ENCODE measurements at regions not wholly inside any gene's neighbourhood (a gene's known extent, or its start where the extent isn't known, plus 50 kb on each side); places are given as distances from the start of the nearest gene placed in this dataset.
"Not testable (repeated sequence)": the region's sequence is repeated elsewhere in the genome, so short reads cannot be mapped to it uniquely, and the experiment has no call there.

DNA sequence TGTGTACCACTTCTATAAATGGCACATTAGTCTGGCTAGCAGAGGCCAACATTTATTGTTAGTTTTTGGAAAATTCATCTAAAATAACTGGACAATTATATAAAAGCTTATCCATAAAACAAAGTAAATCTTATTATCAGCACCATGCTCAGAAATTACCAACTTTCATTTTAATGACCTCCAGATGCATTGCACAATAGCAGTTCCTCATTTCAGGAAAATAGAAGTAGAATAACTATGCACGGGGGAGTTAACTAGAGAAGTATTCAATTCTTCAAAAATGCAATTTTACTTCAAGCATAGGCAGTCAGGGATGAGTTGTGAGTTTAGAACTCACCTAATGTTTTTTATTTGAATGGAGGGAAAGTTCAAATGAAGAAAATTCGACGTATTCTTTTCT is 1023.5 kb downstream of the PCDH17 start:
- no peak for DNase-seq

GRCh38 chr13:58660826-58661225 is 1029.3 kb downstream of the PCDH17 start:
- no peak for DNase-seq

DNA sequence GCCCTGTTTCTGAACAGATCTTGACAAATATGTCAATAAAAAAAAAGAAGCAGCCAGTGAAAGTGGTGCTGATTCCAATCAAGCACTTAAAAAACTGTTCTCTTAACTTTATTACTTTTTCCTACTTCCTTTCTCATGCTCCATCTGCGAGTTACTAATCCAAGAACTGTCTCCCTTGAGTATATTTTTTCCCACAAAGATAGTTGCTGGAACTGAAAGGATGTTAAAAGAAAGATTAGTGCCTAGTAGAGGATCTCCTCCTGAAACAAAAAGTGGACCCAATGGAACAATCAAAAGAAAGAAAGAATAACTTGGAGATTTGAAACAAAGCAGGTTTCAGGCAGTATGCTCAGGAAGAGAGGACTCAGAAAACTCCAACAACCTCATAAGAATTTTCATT is 1034.8 kb downstream of the PCDH17 start:
- DNase-seq = no peak

- no peak for DNase-seq
Observed at GRCh38 chr13:58667096-58667495, 1035.6 kb downstream of the PCDH17 start.

DNA sequence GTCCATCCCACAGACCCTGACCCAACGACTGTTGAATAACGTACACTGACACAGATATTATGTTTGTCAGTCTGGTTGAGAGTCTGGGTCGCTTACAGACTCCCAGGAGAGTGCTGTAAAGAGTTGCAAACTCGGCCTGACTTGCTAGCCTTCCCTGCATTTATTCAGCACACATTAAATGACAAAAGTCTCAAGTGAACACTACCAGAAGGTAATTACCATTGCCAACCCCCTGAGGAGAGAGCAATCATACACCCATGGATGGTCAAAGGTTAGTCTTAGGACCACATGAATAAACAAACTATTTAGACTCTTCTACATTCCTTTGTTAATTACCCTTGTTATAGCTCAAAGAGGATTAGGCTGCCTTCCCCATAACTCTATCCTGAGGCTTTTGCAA is 1048.6 kb downstream of the PCDH17 start:
- no peak for DNase-seq

DNA sequence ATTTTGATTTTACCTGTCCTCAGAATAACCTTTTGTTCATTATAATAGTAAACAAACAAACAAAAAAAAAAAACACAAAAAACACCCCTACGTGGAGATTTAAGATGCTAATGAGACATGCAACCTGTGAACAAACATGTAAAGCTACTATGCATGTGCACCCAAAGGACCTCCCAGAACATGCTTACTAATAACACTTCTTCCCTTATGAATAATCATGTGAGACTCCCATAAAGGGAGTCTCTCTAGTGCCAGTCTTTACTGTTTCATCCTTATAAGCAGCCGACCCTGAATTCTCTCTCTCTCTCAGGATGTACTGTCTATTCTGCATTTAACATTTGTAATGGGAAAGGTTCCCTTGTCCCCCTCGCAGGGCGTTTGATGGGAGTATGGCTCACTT is 1051.1 kb downstream of the PCDH17 start:
- no peak for DNase-seq

GRCh38 chr13:58687148-58687547 is 1055.6 kb downstream of the PCDH17 start:
- DNase-seq = no peak

DNA sequence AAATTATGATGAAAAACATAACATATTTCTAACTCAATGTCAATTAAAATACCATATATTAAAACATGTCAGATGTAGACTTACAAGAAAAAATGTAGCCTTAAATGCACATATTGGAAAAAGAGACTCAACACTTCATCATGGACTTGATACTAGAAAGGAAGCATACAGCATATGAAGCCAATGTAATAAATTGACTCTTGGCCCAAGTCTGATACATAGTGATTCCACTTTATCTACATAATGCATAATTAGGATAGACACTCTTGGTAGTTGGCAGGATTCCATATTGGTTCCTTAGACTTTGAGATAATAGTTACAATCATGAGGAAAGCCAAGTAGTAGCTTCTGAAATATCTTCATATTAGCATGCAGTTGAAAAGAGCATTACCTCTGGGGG is 1067.0 kb downstream of the PCDH17 start:
- no peak for DNase-seq

DNA sequence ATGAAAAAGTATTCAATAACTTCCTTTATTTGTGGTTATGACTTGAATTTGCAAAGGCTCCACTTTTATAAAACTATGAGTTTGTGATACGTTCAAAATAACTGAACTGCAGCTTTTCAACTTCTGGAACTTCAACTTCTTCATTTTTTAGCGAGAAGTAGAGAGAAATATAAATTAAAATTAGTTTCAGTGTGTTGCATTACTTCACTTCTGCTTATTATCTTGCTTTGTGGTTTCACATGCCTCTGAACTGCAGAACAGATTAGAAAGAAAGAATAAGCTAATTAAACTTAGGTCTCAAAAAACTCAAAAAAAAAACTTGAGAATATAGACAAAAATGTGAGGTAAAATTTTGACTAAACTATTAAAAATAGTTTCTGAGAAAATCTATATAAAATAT is 1073.4 kb downstream of the PCDH17 start:
- no peak for DNase-seq

DNA sequence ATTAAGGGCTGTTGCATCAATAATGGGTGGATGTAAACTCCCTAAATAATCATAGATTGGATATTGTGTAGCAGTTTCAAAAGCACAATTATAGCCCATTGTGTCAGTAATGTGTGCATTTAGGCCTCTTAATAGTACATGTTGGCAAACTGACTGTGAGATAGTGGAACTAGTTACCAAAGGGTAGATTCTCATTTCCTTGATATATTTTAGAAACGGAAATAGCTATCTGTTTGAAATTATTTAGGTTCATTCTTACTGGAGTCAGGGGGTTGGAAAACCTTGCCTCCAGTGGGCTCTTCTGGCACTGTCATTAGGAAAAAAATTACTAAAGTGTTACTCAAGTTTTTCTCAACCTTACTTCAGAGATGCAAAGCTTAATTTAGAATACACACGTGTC is 1074.9 kb downstream of the PCDH17 start:
- DNase-seq = peak; percentile 1 to 41

- no peak for DNase-seq
Observed at GRCh38 chr13:58712191-58712590, 1080.6 kb downstream of the PCDH17 start.

DNA sequence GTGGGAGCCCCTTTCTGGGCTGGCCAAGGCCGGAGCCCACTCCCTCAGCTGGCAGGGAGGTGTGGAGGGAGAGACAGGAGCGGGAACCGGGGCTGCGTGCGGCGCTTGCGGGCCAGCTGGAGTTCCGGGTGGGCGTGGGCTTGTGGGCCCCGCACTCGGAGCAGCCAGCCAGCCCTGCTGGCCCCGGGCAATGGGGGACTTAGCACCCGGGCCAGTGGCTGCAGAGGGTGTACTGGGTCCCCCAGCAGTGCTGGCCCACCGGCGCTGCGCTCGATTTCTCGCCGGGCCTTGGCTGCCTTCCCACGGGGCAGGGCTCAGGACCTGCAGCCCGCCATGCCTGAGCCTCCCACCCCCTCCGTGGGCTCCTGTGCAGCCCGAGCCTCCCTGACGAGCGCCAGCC is 1082.5 kb downstream of the PCDH17 start:
- DNase-seq = not testable (repeated sequence)

GRCh38 chr13:58721273-58721672 is 1089.7 kb downstream of the PCDH17 start:
- no peak for DNase-seq

DNA sequence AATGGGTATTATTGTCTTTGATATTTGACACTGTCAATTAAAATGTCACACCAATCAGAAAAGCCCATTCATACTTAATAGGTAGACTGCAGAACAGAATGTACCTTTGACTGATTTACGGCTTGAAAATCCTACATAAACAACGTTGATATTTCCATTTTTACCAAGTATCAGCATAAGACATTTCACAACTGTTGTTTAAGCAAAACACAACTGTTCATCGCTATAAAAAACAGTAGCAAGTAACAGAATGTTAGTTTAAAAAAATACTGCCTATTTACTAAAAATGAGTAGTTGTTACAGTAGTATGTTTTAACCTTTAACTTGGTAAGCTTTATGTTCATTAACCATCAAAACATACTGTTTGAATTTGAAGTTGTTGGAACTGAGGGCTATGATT is 1096.6 kb downstream of the PCDH17 start:
- peak; percentile 4 to 44 for DNase-seq

GRCh38 chr13:58729361-58729760 is 1097.8 kb downstream of the PCDH17 start:
- DNase-seq = no peak

- no peak for DNase-seq
Observed at GRCh38 chr13:58744686-58745085, 1113.1 kb downstream of the PCDH17 start.

DNA sequence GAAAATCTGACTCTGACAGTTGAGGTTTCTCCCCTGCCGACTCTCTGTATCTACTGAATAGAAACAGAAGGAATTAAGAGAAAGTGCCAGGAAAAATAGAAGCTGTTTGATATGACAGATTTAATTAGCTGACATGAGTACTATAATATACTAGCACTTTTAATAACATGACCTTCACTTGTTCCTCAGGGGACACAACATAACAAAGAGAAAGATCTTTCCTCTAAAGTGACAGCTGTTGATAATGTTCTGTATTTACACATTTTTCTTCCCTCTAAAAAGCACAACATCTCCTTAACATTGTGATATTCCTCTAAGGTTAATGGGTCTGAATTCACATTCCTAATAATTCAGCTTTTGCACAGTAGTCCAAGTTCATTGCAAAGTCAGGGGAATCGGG is 1136.0 kb downstream of the PCDH17 start:
- DNase-seq = no peak

DNA sequence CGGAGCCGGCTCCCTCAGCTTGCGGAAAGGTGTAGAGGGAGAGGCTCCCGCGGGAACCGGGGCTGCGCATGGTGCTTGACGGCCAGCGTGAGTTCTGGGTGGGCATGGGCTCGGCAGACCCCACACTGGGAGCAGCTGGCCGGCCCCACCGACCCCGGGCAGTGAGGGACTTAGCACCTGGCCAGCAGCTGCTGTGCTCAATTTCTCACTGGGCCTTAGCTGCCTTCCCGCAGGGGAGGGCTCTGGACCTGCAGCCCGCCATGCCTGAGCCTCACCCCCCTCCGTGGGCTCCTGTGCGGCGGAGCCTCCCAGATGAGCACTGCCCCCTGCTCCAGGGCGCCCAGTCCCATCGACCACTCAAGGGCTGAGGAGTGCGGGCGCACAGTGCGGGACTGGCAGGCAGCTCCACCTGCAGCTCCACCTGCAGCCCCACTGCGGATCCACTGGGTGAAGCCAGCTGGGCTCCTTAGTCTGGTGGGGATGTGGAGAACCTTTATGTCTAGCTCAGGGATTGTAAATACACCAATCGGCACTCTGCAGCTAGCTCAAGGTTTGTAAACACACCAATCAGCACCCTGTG is 1141.8 kb downstream of the PCDH17 start:
- no peak for DNase-seq

DNA sequence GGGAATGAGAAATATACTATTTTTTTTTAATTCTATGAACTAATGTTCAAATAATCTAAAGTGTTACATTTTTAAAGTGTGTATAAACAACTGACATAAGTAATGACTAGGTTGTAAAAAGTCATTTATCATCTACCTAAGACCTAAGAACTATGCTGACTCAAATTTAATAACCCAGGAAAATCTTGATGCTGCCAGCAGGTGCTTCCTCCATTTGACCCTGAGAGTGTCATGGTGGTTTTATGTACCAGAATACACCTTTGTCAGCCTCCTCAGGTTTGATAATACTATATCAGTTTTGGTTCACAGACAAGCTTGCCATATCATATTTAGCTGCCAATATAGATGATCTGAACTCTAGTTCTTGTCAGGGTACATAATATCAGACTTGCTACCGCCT is 1151.2 kb downstream of the PCDH17 start:
- DNase-seq = no peak

- DNase-seq = no peak
Observed at GRCh38 chr13:58792854-58793253, 1161.3 kb downstream of the PCDH17 start.

GRCh38 chr13:58795715-58796114 is 1164.2 kb downstream of the PCDH17 start:
- DNase-seq = no peak

GRCh38 chr13:58804832-58805231 is 1173.3 kb downstream of the PCDH17 start:
- no peak for DNase-seq

DNA sequence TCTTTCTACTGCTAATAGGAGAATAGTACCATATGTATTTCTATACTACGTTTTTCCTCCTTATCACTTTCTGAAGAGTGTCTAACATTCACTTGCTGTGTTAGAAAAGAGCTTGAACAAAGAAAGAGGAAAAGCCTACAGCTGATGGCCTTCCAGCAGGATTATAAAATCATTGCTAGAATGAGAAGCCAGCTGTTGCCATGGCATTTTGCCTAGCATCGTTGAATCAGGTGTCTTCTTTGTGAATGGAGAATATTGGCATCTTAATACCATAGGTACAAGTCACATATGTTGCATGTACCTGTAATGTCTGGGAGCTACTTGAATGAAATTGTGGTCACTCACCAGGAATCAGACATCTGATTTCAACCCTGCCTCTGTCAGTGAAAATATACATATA is 1174.9 kb downstream of the PCDH17 start:
- no peak for DNase-seq

DNA sequence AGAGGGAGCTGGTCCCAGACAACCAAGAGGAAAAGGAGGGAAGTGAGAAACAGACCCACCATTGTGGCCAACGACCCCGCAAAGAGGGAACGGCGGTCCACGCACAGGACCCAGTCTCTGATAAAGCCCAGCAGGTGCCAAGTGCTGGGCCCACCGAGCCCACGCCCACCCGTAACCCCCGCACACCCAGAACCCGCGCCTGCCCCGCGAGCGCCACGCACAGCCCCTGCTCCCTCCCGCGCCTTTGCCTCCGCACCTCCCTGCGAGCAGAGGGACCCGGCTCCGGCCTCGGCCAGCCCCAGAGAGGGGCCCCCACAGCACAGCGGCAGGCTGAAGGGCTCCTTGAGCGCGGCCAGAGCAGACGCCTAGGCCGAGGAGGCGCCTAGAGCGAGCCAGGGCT is 1192.2 kb downstream of the PCDH17 start:
- no peak for DNase-seq

DNA sequence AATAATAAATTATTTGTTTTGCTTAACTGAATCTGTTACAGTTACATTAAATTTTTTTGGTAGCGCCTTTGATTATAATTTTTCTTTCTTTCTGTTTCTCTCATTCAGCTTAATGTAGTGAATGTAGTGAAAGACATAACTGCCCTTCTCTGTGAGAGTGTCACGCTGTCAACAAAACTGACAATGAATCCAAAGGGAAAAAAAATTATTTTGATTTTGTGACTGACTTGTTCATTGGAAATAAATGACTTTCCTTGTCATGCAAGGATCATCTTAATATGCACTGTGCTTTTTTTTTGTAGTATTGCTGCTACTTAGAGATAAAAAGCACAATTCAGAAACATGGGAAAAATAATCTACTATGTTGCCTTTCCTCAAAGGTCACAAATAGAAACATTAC is 1196.4 kb downstream of the PCDH17 start:
- no peak for DNase-seq

- DNase-seq = no peak
Observed at GRCh38 chr13:58830841-58831240, 1199.3 kb downstream of the PCDH17 start.
